ENCODE measurements at regions not wholly inside any gene's neighbourhood (a gene's known extent, or its start where the extent isn't known, plus 50 kb on each side); places are given as distances from the start of the nearest gene placed in this dataset.

DNA sequence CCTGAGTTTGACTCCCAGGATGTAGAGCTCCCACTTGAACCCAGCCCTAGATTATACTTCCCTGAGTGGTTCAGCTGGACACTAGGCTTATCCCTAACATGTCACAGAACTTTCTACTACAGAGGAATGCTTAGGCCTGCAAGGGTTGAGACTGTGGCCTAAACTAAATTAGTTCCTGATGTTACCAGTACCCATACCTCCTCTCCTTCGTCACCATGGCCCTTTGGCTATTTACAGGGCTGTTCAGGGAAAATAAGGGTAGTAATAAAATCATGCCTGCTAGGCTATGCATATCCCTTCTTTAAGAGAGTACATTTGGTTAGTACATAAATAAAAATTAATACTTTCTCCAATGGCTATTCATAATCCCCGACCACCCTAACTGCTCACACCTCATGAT is 356.4 kb upstream of the RASGRP1 start:
- Mint-ChIP-seq H3K4me1 (ENCODE audit: low read depth, unreplicated experiment) (no peaks in the 10 kb centered on the region), H3K27me3 (ENCODE audit: insufficient read depth, unreplicated experiment) (peaks cover 4% of the 10 kb centered on the region), H3K4me3 (ENCODE audit: unreplicated experiment) (no peak overlapping the region), H3K27ac (ENCODE audit: unreplicated experiment) (no peak overlapping the region), H3K9me3 (ENCODE audit: unreplicated experiment) (no peaks in the 10 kb centered on the region), H3K36me3 (ENCODE audit: insufficient read depth, unreplicated experiment) (no peaks in the 10 kb centered on the region)
- H3K27me3 ChIP-seq (replicated peaks; ENCODE audit: control insufficient read depth, insufficient read depth, low read length) = no peaks in the 10 kb centered on the region
- H3K4me3 ChIP-seq (ENCODE audit: low read depth, low read length) = no peak overlapping the region
- H3K4me1 ChIP-seq = no peaks in the 10 kb centered on the region
- no TSS peak for BruUV-seq (replicated peaks)
- ChIA-PET CTCF (no interaction called here), POLR2A (no interaction called here)
- DNase-seq = no peak
- intact Hi-C loops (cut with micrococcal nuclease; ENCODE audit: unreplicated experiment) = no loop called here
- no peaks in the 10 kb centered on the region for H3K36me3 ChIP-seq (ENCODE audit: control insufficient read depth, insufficient read depth, low read length)
- H3K9me3 ChIP-seq = no peaks in the 10 kb centered on the region
- TF ChIP-seq, protein P1, sequence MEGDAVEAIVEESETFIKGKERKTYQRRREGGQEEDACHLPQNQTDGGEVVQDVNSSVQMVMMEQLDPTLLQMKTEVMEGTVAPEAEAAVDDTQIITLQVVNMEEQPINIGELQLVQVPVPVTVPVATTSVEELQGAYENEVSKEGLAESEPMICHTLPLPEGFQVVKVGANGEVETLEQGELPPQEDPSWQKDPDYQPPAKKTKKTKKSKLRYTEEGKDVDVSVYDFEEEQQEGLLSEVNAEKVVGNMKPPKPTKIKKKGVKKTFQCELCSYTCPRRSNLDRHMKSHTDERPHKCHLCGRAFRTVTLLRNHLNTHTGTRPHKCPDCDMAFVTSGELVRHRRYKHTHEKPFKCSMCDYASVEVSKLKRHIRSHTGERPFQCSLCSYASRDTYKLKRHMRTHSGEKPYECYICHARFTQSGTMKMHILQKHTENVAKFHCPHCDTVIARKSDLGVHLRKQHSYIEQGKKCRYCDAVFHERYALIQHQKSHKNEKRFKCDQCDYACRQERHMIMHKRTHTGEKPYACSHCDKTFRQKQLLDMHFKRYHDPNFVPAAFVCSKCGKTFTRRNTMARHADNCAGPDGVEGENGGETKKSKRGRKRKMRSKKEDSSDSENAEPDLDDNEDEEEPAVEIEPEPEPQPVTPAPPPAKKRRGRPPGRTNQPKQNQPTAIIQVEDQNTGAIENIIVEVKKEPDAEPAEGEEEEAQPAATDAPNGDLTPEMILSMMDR (IDR thresholded peaks at IDR 0.05; ENCODE audit: insufficient read depth in 1 of 2, low read depth in 1 of 2, low read length in 1 of 2, severe bottlenecking in 1 of 2, unreplicated experiment in 1 of 2) = no peak

DNA sequence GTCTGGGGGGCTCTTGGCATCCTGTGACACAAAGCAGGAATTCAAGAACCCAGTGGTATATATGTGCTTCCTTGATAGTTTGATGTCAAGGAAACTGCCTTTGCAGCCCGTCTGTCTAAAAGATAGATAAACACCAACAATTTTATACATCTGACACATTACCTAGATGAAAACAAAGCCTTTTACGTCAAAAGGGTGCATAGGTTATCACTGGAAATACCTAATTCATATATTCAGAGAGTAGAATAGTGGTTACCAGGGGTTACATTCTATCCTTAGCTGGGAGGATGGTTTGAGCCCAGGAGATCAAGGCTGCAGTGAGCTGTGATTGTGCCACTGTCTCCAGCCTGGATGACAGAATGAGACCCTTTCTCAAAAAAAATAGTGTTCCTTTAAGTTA is 356.9 kb upstream of the RASGRP1 start:
- ChIA-PET POLR2A (no interaction called here), CTCF (interaction anchor here (0.5 kb wide), 1 partner anchor 69 kb away, joined by 3 read pairs; no protein-coding TSS in a partner anchor)
- DNase-seq = no peak
- no TSS peak for BruUV-seq (replicated peaks)
- Mint-ChIP-seq H3K4me3 (ENCODE audit: unreplicated experiment) (no peak overlapping the region), H3K4me1 (ENCODE audit: low read depth, unreplicated experiment) (no peaks in the 10 kb centered on the region), H3K9me3 (ENCODE audit: unreplicated experiment) (no peaks in the 10 kb centered on the region), H3K36me3 (ENCODE audit: insufficient read depth, unreplicated experiment) (no peaks in the 10 kb centered on the region), H3K27ac (ENCODE audit: unreplicated experiment) (no peak overlapping the region), H3K27me3 (ENCODE audit: insufficient read depth, unreplicated experiment) (peaks cover 4% of the 10 kb centered on the region)
- H3K4me3 ChIP-seq (ENCODE audit: low read depth, low read length) = no peak overlapping the region
- TF ChIP-seq, protein P1 (IDR thresholded peaks at IDR 0.05; ENCODE audit: insufficient read depth in 1 of 2, low read depth in 1 of 2, low read length in 1 of 2, severe bottlenecking in 1 of 2, unreplicated experiment in 1 of 2) = no peak
- H3K4me1 ChIP-seq = no peaks in the 10 kb centered on the region
- H3K27me3 ChIP-seq (replicated peaks; ENCODE audit: control insufficient read depth, insufficient read depth, low read length) = no peaks in the 10 kb centered on the region
- H3K36me3 ChIP-seq (ENCODE audit: control insufficient read depth, insufficient read depth, low read length) = no peaks in the 10 kb centered on the region
- intact Hi-C loops (cut with micrococcal nuclease; ENCODE audit: unreplicated experiment) = no loop called here
- H3K9me3 ChIP-seq = no peaks in the 10 kb centered on the region

DNA sequence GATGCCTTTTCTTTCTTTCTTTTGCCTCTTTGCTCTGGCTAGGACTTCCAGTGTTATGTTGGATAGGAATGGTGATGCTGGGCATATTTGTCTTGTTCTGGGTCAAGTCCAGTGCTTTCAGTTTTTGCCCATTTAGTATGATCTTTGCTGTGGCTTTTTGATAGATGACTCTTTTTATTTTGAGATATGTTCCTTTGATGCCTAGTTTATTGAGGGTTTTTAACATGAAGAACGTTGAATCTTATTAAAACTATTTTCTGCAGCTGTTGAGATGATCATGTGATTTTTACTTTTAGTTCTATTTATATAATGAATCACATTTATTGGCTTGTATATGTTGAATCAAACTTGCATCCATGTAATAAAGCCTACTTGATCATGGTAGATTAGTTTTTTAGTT is 363.8 kb upstream of the RASGRP1 start:
- ChIA-PET CTCF (no interaction called here), POLR2A (no interaction called here)
- Mint-ChIP-seq H3K27me3 (ENCODE audit: insufficient read depth, unreplicated experiment) (peaks cover 3% of the 10 kb centered on the region), H3K27ac (ENCODE audit: unreplicated experiment) (no peak overlapping the region), H3K36me3 (ENCODE audit: insufficient read depth, unreplicated experiment) (no peaks in the 10 kb centered on the region), H3K9me3 (ENCODE audit: unreplicated experiment) (no peaks in the 10 kb centered on the region), H3K4me3 (ENCODE audit: unreplicated experiment) (no peak overlapping the region), H3K4me1 (ENCODE audit: low read depth, unreplicated experiment) (no peaks in the 10 kb centered on the region)
- TF ChIP-seq, protein P1 (IDR thresholded peaks at IDR 0.05; ENCODE audit: insufficient read depth in 1 of 2, low read depth in 1 of 2, low read length in 1 of 2, severe bottlenecking in 1 of 2, unreplicated experiment in 1 of 2) = no peak
- no peak for DNase-seq
- Histone ChIP-seq H3K27me3 (replicated peaks; ENCODE audit: control insufficient read depth, insufficient read depth, low read length) (no peaks in the 10 kb centered on the region), H3K4me3 (ENCODE audit: low read depth, low read length) (no peak overlapping the region), H3K36me3 (ENCODE audit: control insufficient read depth, insufficient read depth, low read length) (no peaks in the 10 kb centered on the region), H3K9me3 (no peaks in the 10 kb centered on the region), H3K4me1 (no peaks in the 10 kb centered on the region)
- intact Hi-C loops (cut with micrococcal nuclease; ENCODE audit: unreplicated experiment) = no loop called here
- BruUV-seq (replicated peaks) = no TSS peak

Measured in Caco-2 (cell line).